SKM-1 treated with dmso at 0.1 percent for 144 hours (cell line): ENCODE measurements at regions not wholly inside any gene's neighbourhood (a gene's known extent, or its start where the extent isn't known, plus 50 kb on each side); places are given as distances from the start of the nearest gene placed in this dataset.

ENCODE experiments used
- DNase-seq: peaks from one replicate; lab custom pipeline; 2025; ENCODE audit not compliant: unreplicated experiment; lab: John Stamatoyannopoulos, UW

- DNase-seq = no peak
Observed at GRCh38 chr16:89043636-89044417, 49.8 kb upstream of the ACSF3 start.
